Mesenchymal stem cell (in vitro differentiated cells and primary cell): ENCODE measurements at regions not wholly inside any gene's neighbourhood (a gene's known extent, or its start where the extent isn't known, plus 50 kb on each side); places are given as distances from the start of the nearest gene placed in this dataset.
"Not testable (repeated sequence)": the region's sequence is repeated elsewhere in the genome, so short reads cannot be mapped to it uniquely, and the experiment has no call there.

Experiments used
- DNase-seq: peaks from one replicate; pipeline ENCODE4 v3.0.0-alpha.2; 2013
- H2AFZ ChIP-seq: one replicate; pipeline ENCODE4 v1.6.1; 2013; ENCODE audit warnings: low read depth, mild to moderate bottlenecking, control low read depth, inconsistent platforms, low read length, moderate library complexity
- H2AK5ac ChIP-seq: 2 replicates; pipeline ENCODE4 v1.6.1; 2013; ENCODE audit warnings: low read length, moderate library complexity, mild to moderate bottlenecking, inconsistent platforms; ENCODE audit not compliant: severe bottlenecking
- H2BK120ac ChIP-seq: one replicate; pipeline ENCODE4 v1.6.1; 2013; ENCODE audit warnings: low read depth, mild to moderate bottlenecking, inconsistent platforms, low read length, moderate library complexity
- H2BK12ac ChIP-seq, 2 experiments: one replicate each; pipeline ENCODE4 v1.6.1; 2013; ENCODE audit warnings: inconsistent platforms in 2 of 2, low read length in 2 of 2, mild to moderate bottlenecking in 2 of 2, moderate library complexity in 2 of 2, control low read depth in 1 of 2
- H2BK15ac ChIP-seq: one replicate; pipeline ENCODE4 v1.6.1; 2013; ENCODE audit warnings: mild to moderate bottlenecking, low read depth, inconsistent platforms; ENCODE audit not compliant: poor library complexity, severe bottlenecking
- H2BK5ac ChIP-seq: 2 replicates; pipeline ENCODE4 v1.6.1; 2013; ENCODE audit warnings: low read depth, mild to moderate bottlenecking, low read length, control low read depth, inconsistent platforms; ENCODE audit not compliant: poor library complexity, severe bottlenecking
- H3K14ac ChIP-seq, 2 experiments: one replicate each; pipeline ENCODE4 v1.6.1; 2013; ENCODE audit warnings: inconsistent platforms in 2 of 2, low read length in 2 of 2, control low read depth in 1 of 2, mild to moderate bottlenecking in 1 of 2, moderate library complexity in 1 of 2
- H3K18ac ChIP-seq, 2 experiments: one replicate each; pipeline ENCODE4 v1.6.1; 2013; ENCODE audit warnings: inconsistent platforms in 2 of 2, low read length in 2 of 2, control low read depth in 1 of 2, low read depth in 1 of 2, mild to moderate bottlenecking in 1 of 2
- H3K23ac ChIP-seq, 2 experiments: one replicate each; pipeline ENCODE4 v1.6.1; 2013; ENCODE audit warnings: inconsistent platforms in 2 of 2, low read length in 2 of 2, mild to moderate bottlenecking in 2 of 2, moderate library complexity in 2 of 2, control low read depth in 1 of 2
- H3K27ac ChIP-seq: 2 replicates; pipeline ENCODE4 v1.5.1; 2013; ENCODE audit warnings: mild to moderate bottlenecking, moderate library complexity, low read length, control low read depth, inconsistent platforms; ENCODE audit not compliant: poor library complexity, severe bottlenecking
- H3K27me3 ChIP-seq, 2 experiments: 2 replicates each; pipeline versions ENCODE4 v1.6.1 to v1.7.0; 2013; ENCODE audit warnings: low read length in 2 of 2, mild to moderate bottlenecking in 2 of 2, moderate library complexity in 2 of 2, control low read depth in 1 of 2, inconsistent platforms in 1 of 2; ENCODE audit not compliant: control insufficient read depth in 1 of 2, insufficient read depth in 1 of 2
- H3K36me3 ChIP-seq, 2 experiments: 2 replicates each; pipeline versions ENCODE4 v1.6.1 to v1.7.0; 2013; ENCODE audit warnings: low read length in 2 of 2, control low read depth in 1 of 2, inconsistent platforms in 1 of 2, low read depth in 1 of 2, mild to moderate bottlenecking in 1 of 2; ENCODE audit not compliant: insufficient read depth in 2 of 2, control insufficient read depth in 1 of 2
- H3K4ac ChIP-seq, 2 experiments: one replicate each; pipeline ENCODE4 v1.6.1; 2013; ENCODE audit warnings: inconsistent platforms in 2 of 2, low read length in 2 of 2, mild to moderate bottlenecking in 2 of 2, moderate library complexity in 2 of 2, control low read depth in 1 of 2, low read depth in 1 of 2
- H3K4me1 ChIP-seq: 2 replicates; pipeline ENCODE4 v1.6.1; 2013; ENCODE audit warnings: low read depth, low read length, control low read depth; ENCODE audit not compliant: control insufficient read depth, insufficient read depth
- H3K4me2 ChIP-seq: 2 replicates; pipeline ENCODE4 v1.6.1; 2013; ENCODE audit warnings: low read length, mild to moderate bottlenecking, inconsistent platforms; ENCODE audit not compliant: poor library complexity, severe bottlenecking
- H3K4me3 ChIP-seq, 2 experiments: 2 replicates each; pipeline versions ENCODE4 v1.5.1 to v1.7.0; 2013; ENCODE audit warnings: low read length in 2 of 2, mild to moderate bottlenecking in 2 of 2, control low read depth in 1 of 2, low read depth in 1 of 2; ENCODE audit not compliant: insufficient read depth in 1 of 2
- H3K79me1 ChIP-seq: replicated peaks from 2 replicates; pipeline ENCODE4 v1.6.1; 2013; ENCODE audit warnings: mild to moderate bottlenecking, control low read depth, low read length, inconsistent platforms; ENCODE audit not compliant: poor library complexity, severe bottlenecking
- H3K9ac ChIP-seq: 2 replicates; pipeline ENCODE4 v1.7.0; 2013; ENCODE audit warnings: mild to moderate bottlenecking, low read length, moderate library complexity
- H3K9me3 ChIP-seq: 2 replicates; pipeline ENCODE4 v1.7.0; 2013; ENCODE audit warnings: mild to moderate bottlenecking, low read length; ENCODE audit not compliant: control insufficient read depth
- H4K8ac ChIP-seq: one replicate; pipeline ENCODE4 v1.6.1; 2013; ENCODE audit warnings: inconsistent platforms, mild to moderate bottlenecking, low read length, moderate library complexity
- H4K91ac ChIP-seq: one replicate; pipeline ENCODE4 v1.6.1; 2013; ENCODE audit warnings: mild to moderate bottlenecking, low read length, inconsistent platforms
- WGBS: methylation state at CpG from one replicate; pipeline ENCODE4 v1.1.7; 2013; ENCODE audit warnings: mixed read lengths; 5-methylcytosine and 5-hydroxymethylcytosine counted together

DNA sequence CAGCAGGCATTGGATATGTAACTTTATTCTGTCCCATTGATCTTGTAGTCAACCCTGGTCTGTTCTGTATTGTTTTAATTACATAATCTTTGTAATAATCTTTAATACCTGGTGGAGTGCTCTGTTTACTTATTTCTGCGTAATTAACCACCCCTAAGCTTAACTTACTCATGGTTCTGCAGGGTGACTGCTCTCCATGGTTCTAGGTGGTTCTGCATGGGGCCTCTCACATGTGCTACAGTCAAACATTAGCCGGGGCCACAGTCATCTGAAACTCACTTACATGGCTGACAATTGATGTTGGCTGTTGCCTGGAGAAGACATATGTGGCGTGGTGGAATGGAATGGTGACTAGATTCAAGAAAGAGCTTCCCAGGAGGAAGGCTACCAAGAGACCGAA lies 1709.8 kb downstream of the SPATA31A7 start:
- not testable (repeated sequence) for H2BK120ac ChIP-seq, H4K8ac ChIP-seq, H3K4me2 ChIP-seq, H2BK5ac ChIP-seq, H3K4ac ChIP-seq, H3K14ac ChIP-seq, H4K91ac ChIP-seq, H2AFZ ChIP-seq, H3K9me3 ChIP-seq, H3K9ac ChIP-seq, H2BK12ac ChIP-seq, H3K4me1 ChIP-seq, H3K4me3 ChIP-seq, H3K79me1 ChIP-seq, DNase-seq, H3K23ac ChIP-seq, H3K27ac ChIP-seq, H2AK5ac ChIP-seq, H2BK15ac ChIP-seq, H3K27me3 ChIP-seq, H3K18ac ChIP-seq, H3K36me3 ChIP-seq
- WGBS, result 83% methylated on average over 1 of the region's 4 CpGs

DNA sequence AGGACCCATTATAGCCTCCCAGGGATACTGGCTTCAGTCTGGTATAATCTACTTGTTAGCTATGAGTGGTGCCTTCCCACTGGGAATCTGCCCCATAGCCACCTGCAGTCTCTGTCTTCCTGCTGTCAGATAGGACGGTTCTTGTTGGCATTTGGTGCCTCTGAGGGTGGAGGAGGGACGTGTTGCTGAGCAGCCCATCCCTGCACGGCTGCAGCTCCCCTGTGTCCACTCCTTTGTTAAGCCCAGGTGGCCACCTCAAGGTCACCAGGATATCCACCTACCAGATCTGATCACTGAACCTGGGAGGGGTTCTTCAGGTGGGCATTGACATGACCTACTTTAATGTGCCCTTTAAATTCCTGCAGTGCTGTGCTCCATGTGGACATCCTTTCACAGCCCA lies 1714.2 kb downstream of the SPATA31A7 start:
- not testable (repeated sequence) for H2AFZ ChIP-seq, DNase-seq, H3K9me3 ChIP-seq, H2AK5ac ChIP-seq, H3K27ac ChIP-seq, H3K23ac ChIP-seq, H4K8ac ChIP-seq, H3K4ac ChIP-seq, H3K9ac ChIP-seq, H3K36me3 ChIP-seq, H3K14ac ChIP-seq, H3K27me3 ChIP-seq, H3K4me1 ChIP-seq, H3K4me3 ChIP-seq, H2BK5ac ChIP-seq, H2BK120ac ChIP-seq, H3K79me1 ChIP-seq, H3K4me2 ChIP-seq, H3K18ac ChIP-seq, H2BK15ac ChIP-seq, H4K91ac ChIP-seq, H2BK12ac ChIP-seq
- WGBS, result 50% methylated on average over 2 of the region's 3 CpGs

DNA sequence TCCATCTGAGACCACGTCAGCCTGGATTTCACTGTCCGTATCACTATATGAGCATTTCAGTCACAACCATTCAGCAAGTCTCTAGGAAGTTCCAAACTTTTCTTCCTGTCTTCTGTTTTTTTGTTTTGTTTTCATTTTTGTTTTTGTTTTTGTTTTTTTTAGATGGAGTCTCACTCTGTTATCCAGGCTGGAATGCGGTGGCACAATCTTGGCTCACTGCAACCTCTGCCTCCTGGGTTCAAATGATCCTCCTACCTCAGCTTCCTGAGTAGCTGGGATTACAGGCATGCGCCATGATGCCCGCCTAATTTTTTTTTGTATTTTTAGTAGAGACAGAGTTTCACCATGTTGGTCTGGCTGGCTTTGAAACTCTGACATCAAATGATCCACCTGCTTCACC lies 1715.9 kb downstream of the SPATA31A7 start:
- H3K4me2 ChIP-seq, H3K9me3 ChIP-seq, H2BK5ac ChIP-seq, H3K4me1 ChIP-seq, H3K4ac ChIP-seq, H2BK120ac ChIP-seq, H3K36me3 ChIP-seq, H4K91ac ChIP-seq, H4K8ac ChIP-seq, H2AK5ac ChIP-seq, H3K18ac ChIP-seq, H3K4me3 ChIP-seq, H3K14ac ChIP-seq, H3K9ac ChIP-seq, H2AFZ ChIP-seq, H3K23ac ChIP-seq, H3K27me3 ChIP-seq, DNase-seq, H2BK15ac ChIP-seq, H2BK12ac ChIP-seq, H3K79me1 ChIP-seq, H3K27ac ChIP-seq: not testable (repeated sequence)
- WGBS, result no CpG with 5 or more reads among the region's 5 CpGs

DNA sequence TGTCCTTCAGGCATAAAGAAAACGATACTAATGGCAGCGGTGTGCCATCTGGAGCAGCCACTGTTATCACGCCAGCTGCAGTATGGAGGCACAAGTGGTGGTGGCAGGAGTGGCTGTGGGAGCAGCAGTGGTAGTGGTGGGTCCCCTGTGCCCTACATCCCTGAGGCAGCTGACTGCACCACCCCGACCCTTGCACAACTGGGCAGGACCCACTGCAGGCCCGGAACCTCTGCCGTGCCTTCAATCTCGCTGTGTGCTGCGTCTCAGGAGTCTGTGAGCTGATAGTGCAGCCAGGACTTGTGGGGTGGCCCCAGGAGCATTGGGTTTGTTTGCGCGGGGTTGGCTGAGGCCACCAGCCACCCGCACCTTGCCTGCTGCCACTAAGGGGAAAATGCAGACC lies 1718.0 kb downstream of the SPATA31A7 start:
- H3K14ac ChIP-seq, result not testable (repeated sequence)
- WGBS, result 100% methylated on average over 1 of the region's 11 CpGs

More for the DNA sequence above, 1718.0 kb downstream of the SPATA31A7 start:
- H2BK15ac ChIP-seq, H3K18ac ChIP-seq, H3K4me2 ChIP-seq, H3K36me3 ChIP-seq, H3K4ac ChIP-seq, H3K4me3 ChIP-seq, H2BK12ac ChIP-seq, H3K27ac ChIP-seq, H3K27me3 ChIP-seq, H4K8ac ChIP-seq, H3K79me1 ChIP-seq, H3K4me1 ChIP-seq, H2BK5ac ChIP-seq, H2AFZ ChIP-seq, H3K9ac ChIP-seq, H2AK5ac ChIP-seq, DNase-seq, H2BK120ac ChIP-seq, H3K23ac ChIP-seq, H4K91ac ChIP-seq, H3K9me3 ChIP-seq: not testable (repeated sequence)
